NCI-H1105 treated with DMSO at 0.1 percent for 48 hours (cell line): ENCODE measurements at regions not wholly inside any gene's neighbourhood (a gene's known extent, or its start where the extent isn't known, plus 50 kb on each side); places are given as distances from the start of the nearest gene placed in this dataset.
"Not testable (repeated sequence)": the region's sequence is repeated elsewhere in the genome, so short reads cannot be mapped to it uniquely, and the experiment has no call there.

Experiments
- DNase-seq: peaks from one replicate; lab custom pipeline; 2025; lab: John Stamatoyannopoulos, UW

DNA sequence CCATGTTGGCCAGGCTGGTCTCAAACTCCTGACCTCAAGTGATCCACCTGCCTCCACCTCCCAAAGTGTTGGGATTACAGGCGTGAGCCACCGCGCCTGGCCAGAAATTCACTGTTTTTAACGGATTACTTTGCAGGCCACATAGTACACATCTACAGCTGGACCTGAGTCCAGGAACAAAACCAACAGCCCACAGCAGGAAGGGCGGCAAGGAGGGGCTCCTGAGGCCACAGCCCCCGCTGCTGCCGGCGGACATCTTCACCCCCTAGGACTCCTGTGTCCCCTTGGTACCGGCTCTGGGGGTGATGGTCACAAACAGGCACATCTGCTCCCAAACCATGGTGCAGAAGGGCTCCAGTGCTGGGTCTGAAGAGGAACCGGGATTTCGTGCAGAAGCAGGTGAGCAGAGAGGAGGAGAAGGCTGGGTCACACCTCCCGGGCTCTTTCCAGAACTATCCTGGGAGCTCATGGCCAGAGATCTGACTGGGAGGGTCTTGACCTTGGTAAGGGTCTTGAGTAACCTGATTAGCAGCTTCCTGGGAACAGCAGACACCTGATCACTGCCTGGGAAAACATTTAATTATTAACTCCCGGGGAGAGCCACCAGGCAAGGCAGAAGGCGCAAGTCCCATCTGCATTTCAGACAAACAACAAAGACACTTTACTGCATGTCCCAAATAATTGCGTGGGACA, 99.9 kb downstream of the SHANK2 start:
- not testable (repeated sequence) for DNase-seq

DNA sequence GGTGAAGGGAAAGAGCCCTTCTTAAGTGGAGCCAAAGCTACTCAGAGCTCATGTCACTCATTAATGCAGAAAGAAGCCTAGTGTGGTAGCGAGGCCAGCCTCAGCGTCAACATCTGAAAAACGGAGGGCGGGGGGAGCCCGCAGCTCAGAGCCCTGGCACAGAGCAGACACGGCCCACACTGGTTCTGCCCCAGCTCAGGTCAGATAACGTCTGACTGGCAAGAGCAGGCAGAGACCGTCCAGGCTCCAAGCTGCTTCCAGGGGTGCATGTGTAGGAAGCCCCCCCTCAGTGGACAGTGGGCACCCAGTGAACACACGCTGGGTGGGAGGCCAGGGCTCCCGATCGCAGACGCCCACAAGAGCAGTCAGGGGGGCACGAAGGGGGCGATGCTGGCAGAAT, 100.8 kb downstream of the SHANK2 start:
- DNase-seq: no peak

DNA sequence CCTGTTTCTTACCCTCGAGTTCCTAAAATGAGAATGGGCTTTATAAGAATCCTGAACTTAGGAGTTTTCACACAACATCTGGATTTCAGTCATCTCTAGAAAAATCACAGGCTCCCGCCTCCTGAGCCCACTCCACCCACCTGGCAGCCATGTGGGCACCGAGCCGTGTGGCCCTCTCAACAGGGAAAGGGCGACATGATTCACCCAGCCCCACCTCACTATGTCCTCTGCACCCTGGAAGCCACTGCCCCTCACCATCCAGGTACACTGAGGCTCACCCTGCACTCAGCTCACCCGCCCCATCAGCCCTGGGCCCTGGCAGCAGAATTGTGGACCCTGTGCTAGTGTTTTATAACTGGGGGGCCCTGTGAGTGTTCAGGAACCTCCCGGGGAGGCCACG, 101.5 kb downstream of the SHANK2 start:
- DNase-seq: no peak

DNA sequence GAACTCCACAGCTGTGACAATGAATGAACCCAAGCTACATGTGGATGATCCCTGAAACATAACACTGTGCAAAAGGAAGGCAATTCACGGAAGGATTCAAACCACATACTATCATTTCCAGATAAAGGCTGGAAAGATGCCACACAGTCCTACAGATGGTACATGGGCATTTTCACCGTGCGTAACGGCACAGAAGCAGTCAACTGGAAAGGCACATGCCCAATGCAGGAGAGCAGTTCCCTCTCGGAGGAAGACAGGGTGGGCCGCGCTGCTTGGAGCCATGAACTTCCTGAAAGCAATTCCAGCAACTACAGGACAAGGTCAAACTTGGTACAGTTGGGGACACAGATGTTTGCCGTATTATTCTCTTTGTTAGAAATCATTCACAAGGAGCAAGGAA, 103.7 kb downstream of the SHANK2 start:
- no peak for DNase-seq

DNA sequence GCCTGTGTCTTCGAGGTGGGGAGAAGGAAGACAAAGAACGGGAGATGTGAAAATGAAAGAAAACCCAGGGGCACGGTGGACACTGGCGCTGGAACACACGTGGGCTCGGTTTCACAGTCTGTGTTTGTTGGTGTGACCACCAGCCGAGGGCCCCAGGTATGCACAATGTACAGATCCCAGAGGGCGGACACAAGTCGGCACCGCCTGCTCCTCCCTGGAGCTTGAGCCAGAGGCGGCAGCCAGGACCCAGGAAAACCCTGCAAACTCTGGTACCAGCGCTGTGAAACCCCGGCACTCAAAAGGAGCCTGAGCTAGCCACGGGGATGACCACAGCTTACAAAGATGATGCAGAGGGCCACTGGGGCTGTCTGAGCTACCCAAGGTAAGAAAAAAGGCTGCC, 105.0 kb downstream of the SHANK2 start:
- no peak for DNase-seq

DNA sequence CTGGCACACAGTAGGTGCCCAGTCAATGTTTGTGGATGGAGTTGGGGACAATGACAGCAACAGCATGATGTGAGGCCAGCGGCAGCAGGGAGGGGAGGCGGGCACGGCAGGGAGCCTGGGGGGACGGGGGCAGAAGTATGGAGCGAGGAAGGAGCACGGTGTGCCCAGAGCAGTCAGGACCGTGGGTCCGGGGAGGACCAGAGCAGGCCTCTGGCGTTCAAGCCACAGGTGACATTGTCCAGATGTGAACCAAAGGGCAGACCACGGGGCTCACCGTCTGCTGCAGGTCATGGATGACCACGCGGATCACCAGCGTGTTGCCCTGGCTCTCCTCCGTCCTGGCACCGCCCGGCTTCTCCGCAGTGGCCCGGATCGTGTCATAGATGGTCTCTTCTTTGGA, 105.5 kb downstream of the SHANK2 start:
- no peak for DNase-seq

DNA sequence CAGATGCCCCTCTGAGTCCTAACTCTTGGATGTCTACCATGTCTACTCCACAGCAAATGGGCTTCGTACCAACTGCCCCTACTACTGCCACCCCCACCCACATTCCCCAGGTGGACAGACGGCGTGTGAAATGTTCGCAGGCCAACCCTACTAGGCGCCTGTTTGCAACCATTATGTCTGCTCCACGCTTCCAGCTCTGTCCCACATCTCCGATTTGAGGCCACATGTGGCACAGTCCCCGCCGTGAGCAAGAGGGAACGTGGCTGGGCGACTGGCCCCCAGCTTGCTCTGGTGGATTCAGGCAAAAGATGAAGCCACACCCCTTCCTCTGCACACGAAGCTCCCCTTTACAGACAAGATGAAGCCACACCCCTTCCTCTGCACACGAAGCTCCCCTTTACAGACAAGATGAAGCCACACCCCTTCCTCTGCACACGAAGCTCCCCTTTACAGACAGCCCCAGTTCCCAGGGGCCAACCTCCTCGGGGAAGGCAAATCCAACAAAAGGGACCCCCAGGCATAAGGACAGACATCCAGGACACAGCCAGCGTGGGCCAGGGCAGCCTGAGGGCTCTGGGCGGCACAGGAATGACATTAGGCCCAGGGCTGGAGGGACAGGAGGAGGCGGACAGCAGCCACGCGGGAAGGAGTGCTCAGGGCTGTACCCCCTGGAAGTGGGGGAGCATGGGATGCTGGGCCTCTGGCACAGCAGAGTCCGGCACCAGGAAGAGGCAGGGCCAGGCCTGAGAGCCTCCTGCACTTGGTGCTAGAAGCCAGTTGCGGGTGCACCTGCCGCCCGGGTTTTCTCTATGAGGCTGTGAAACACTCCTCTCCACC, 106.2 kb downstream of the SHANK2 start:
- DNase-seq: no peak

DNA sequence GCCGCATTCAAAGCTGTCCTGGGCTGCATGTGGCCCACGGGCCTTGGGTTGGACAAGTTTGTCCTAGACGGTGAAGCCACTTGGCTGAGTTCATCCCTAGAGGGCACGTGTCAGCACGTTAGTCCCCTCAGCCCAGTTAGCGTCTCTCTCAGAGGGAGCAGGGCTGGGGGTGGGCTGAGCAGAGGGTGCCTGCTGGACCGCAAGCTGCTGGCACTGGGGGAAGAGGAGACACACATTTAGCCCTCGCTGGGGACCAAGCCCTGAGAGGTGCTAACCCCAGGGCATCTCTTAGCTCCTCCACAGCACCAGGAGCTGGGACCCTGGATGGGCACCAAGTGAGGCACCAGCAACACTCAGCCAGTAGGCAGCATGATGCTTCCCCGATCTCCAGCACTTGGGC, 107.0 kb downstream of the SHANK2 start:
- DNase-seq: no peak

DNA sequence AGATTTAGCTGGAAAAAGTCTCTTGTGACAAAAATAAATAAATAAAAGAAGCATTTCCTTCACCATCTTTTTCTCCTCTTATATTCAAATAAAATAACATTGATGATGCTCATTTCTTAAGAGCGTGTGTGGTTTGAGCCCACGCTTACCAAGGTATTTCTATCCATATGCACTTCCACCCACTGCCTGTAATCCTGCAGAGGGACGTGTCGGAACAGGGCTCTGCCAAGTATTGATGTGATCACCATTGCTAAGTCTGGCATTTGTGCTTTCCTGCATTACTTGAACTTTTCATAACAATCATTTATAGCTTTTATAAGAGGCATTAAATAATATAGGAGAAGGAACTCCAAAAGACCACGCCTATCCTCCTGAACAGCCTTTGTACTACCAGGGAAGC, 107.6 kb downstream of the SHANK2 start:
- DNase-seq: no peak

DNA sequence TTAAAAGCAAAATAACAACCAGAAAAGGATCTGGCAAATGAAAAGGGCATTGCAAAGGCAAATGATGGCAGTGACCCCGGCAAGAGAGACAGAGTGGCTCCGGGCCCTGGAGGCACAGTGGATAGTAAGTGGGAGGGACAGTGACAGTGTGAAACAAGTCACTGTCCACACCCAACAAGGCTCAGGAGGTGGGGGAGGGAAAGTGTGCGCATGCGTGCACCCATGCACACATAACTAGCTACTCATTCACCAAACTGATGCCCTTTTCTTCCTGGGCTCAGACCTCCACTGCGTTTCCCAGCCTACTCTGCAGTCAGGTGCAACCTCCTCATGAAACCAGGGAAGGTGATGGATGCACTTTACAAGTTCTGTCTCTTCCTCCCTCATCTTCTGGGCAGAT, 108.4 kb downstream of the SHANK2 start:
- DNase-seq: no peak

DNA sequence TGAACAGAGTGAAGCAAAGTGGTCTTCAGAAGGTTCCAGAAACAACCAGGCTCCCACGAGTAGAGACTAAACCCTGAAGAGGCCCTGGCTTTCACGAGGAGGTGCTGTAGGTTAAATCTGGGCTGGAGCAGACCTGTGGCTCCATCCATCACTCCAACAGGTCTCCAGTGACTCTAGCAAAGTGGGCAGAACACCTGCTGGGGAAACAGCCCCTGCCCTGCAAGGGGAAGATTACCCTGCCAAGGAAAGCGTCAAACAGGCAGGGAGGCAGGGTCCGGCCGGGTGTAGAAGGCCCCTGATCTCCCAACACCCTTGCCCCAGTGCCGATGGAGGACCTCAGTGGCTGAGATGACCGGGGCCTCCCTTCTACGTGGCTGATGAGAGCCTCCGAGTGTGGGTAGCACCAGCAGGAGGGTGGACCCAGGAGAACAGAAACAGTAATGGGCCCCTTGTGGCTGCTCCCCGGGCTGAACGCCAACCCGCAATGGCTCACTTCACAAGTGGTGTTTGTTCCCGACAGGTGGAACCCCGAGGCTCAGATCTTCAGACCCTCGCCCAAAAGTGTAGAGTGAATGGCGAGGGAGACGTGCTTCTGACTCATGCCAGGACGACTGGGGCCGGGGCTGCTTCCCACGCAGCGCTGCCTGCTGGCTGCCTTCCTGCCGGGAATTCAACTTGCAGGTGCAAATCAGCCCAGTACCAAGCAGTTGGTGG, 112.0 kb downstream of the SHANK2 start:
- peak; percentile 85 for DNase-seq

DNA sequence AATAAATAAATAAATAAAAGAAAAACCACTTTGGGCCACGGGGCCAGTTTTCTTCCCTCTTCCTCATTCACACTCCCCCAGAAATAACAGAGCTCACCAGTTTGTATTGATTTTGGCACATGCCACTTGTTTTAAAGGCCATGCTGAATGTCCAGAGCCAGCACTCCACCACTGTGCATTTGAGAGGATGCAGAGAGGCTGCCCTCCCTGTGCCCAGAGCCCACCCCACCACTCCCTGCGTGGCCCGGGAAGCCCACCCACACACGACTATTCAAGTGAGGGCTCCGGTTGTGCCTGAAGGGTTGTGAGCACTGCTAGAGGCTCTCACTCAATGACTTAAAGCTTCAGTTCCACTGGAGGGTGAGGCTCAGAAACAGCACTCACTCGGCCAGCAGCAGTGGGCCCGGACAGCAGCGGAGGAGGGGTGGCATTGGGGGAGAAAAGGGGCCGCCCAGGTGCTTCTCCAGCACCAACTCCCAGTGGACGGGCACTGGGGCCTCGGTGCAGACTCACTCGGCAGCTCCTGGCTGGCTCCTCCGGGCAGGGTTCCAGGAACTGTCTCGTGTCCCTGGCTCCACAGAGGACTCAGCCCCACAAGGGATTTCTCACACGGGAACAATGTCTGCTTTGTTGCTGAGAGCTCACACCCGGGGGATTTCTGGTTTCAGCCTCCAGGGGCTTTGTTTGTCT, 112.7 kb downstream of the SHANK2 start:
- DNase-seq: peak; percentile 49

DNA sequence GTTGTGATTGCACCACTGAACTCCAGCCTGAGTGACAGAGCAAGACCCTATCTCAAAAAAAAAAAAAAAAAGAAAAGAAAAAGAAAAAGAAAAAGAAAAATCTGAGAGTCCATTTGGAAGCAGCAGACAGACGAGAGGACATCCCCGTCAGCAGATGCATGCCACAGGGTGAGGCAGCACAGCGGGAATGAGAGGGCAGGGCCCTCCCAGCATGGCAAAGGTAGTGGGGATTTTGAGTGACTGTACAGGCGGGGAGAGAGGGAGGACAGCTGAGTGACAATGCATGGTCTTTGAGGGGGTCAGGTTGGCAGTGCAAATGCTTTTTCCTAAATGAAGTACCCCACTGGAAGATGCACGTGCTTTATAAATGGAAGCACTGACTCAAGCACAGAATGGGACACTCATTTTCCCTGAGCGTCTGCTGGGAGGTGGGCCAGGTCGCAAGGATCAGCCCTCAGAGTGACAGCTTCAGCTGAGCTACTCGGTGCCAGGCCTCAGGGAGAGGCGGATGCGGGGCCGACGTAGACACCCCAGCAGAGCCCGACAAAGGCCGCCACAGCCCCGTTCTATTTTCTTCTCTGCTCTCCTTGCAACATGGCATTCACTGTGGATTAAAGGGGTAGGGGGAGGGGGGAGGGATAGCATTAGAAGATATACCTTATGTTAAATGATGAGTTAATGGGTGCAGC, 113.5 kb downstream of the SHANK2 start:
- no peak for DNase-seq

DNA sequence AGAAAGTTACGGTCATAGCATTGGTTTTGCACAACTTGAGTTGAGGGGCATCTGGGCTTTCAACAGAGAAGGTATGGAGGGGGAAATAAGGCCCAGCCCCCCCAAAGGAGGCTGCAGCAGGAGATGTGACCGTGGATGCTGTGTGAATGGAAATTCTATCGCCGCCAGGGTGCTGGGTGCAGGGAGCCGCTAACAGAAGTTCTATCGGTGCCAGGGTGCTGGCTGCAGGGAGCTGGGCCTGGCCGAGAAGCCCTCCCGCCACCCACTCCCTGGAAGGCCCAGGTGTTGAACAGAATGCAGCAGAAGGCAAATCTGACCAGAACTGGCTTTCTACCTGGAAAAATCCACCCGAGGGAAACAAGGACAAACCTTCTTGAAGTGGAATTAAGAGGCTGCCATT, 115.0 kb downstream of the SHANK2 start:
- no peak for DNase-seq

DNA sequence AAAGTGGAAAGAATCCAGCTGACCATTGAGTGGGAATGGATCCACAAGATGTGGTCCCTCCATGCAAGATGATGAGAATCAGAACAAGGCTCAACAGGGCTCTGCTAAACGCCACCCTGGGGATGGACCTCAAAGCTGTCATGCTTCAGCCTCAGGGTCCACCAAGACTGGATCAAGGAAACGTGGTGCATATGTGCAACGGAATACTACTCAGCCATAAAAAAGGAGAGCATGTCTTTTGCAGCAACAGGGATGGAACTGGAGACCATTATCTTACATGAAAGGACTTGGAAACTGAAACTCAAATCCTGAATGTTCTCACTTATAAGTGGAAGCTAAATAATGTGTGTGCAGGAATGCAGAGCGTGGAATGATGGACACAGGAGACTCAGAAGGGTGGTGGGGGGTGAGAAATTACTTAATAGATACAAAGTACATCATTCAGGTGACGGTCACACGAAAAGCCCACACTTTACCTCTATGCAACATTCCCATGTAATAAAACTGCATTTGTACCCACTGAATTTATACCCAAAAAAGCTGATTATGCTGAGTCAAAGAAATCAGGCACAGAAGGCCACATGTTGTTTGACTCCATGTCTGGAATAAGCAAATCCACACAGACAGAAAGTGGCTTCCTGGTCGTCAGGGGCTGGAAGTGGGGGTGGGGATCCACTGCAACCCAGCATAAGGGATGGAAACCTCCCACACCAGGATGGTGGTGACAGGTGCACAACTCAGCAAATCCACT, 116.1 kb downstream of the SHANK2 start:
- no peak for DNase-seq

DNA sequence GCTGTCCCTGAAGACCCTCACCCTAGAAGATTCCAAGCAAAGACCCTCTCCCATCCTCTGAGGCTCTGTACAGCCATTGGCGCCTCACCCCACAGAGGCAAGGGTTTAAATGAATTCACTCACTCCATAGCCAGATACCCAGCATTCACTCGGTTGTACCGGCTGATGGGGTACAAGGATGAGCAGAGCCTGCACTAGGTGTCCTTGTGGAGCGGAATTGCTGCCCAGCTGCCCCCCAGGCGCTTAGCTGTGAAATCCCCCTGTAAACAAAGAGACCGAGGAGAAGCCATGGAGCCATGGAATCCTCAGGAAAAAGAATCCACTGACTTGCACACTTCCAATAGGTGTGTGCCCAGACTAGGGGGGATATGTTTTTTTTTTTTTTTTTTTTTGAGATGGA, 117.3 kb downstream of the SHANK2 start:
- DNase-seq: no peak

DNA sequence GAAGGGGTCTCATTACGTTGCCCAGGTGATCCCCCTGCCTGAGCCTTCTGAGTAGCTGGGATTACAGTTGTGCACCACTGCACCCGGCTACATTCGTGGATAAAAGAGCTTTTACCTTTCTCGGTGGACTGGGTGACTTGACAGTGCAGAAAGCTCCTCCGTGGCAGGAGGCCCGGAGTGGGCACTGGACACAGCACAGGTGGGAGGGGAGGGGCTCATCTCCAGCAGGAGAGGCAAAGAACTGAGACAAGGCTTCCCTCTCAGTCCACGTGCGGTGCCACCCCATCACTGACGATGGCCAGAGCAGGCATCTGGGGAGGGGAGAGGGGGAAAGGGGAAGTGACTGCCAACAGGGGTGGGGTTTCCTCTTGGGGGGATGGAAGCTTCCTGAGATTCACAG, 118.4 kb downstream of the SHANK2 start:
- no peak for DNase-seq

DNA sequence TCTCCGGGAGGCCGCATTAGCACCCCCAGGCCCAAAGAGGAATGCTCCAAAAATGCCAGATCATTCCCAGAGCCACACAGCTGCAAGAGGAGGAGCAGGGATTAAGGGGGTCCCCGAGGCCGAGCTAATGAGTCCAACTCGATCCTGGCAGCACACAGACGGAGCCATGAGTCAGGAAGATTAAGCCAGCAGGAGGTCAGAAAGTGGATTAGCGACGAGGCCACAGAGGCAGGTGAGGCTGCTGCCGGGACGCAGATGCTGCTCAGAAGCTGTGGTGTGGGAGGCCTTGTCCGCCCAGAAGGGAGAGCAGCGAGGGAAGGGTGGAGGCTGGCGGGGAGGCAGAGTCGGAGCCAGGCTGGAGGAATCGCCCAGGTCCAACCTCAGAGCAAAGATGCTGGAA, 120.5 kb downstream of the SHANK2 start:
- DNase-seq: no peak

DNA sequence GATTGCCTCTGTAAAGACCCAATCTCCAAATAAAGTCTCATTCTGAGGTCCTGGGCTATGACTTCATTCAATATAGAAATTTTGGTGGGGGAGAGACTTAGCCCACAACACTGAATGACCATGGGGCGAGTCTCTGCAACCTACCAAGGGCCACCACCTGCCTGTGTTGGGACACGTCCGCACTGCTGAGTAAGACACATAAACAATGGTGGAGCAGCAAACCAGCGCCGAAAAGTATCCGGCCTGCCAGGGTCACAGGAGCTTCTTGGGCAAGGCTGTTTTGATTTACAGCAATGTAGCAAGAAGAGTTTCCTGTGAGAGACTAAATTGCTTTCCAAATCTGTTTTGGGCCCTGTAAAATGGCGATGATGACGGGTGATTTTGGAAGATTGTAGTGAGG, 122.3 kb downstream of the SHANK2 start:
- DNase-seq: no peak

DNA sequence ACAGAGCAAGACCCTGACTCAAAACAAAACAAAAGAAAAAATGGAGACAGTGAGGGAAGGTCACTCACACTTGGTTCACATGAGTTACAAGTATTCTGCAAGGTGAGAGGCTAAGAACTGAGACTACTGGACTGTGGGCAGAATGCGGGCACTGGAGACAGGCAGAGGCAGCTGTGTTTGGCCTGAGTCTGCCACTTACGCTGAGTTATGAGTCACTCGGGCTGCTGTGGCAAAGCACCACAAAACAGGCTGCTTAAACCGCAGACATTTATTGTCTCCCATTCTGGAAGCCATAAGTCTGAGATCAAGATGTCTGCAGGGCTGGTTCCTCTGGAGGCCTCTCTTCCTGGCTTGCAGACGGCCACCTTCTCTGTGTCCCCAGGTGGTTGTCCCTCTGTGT, 122.8 kb downstream of the SHANK2 start:
- no peak for DNase-seq

DNA sequence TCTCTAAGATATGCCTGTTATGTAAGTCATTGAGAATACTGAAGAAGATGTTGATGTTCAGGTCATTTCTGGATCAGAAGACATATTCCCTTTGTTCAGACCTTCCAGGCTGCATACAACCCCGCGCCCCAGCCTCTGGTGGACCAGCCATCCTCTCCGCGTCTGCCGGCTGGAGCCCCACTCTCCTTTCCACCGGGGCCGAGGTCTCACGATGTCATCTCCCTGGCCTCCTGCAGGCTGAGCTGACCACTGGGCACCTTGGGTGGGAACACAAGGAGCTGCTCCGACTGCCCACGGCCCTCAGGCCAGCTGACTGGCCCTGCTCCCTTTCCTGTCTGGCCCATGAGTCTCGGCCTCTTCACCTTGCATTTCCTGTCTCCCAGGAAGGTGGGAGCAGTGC, 124.6 kb downstream of the SHANK2 start:
- DNase-seq: no peak
